Small intestine (tissue), 7 donors: ENCODE measurements at regions not wholly inside any gene's neighbourhood (a gene's known extent, or its start where the extent isn't known, plus 50 kb on each side); places are given as distances from the start of the nearest gene placed in this dataset.

ENCODE experiments used
- DNase-seq, 2 donors: peaks; one replicate each; pipeline versions ENCODE4 v3.0.0 to v3.0.0-alpha.2; 2013
- FAIRE-seq: peaks from 2 replicates; lab custom pipeline; 2012; peaks lifted over from hg19 to GRCh38; lab: Jason Lieb, UNC
- H3K27ac ChIP-seq, 3 donors: one replicate each; pipeline ENCODE4 v1.5.1; 2013; ENCODE audit warnings: low read length in 2 of 3, mild to moderate bottlenecking in 2 of 3, control low read depth in 1 of 3, inconsistent platforms in 1 of 3, low read depth in 1 of 3, moderate library complexity in 1 of 3
- H3K27me3 ChIP-seq, 3 donors: one replicate each; pipeline ENCODE4 v1.6.1; 2013; ENCODE audit warnings: low read length in 3 of 3, inconsistent platforms in 1 of 3; ENCODE audit not compliant: control insufficient read depth in 3 of 3, insufficient read depth in 3 of 3
- H3K36me3 ChIP-seq, 3 donors: one replicate each; pipeline ENCODE4 v1.6.1; 2013; ENCODE audit warnings: low read length in 3 of 3, inconsistent platforms in 1 of 3, low read depth in 1 of 3, mild to moderate bottlenecking in 1 of 3, moderate library complexity in 1 of 3; ENCODE audit not compliant: control insufficient read depth in 3 of 3, insufficient read depth in 2 of 3
- H3K4me1 ChIP-seq, 3 donors: one replicate each; pipeline ENCODE4 v1.6.1; 2013; ENCODE audit warnings: low read length in 2 of 3, inconsistent platforms in 1 of 3, low read depth in 1 of 3, mild to moderate bottlenecking in 1 of 3, moderate library complexity in 1 of 3; ENCODE audit not compliant: control insufficient read depth in 3 of 3, insufficient read depth in 2 of 3
- H3K4me3 ChIP-seq, 3 donors: one replicate each; pipeline ENCODE4 v1.5.1; 2013; ENCODE audit warnings: low read length in 3 of 3, control low read depth in 1 of 3, inconsistent platforms in 1 of 3, low read depth in 1 of 3, mild to moderate bottlenecking in 1 of 3, moderate library complexity in 1 of 3
- H3K9me3 ChIP-seq, 2 donors: one replicate each; pipeline ENCODE4 v1.6.1; 2013; ENCODE audit warnings: low read depth in 1 of 2, low read length in 1 of 2; ENCODE audit not compliant: control insufficient read depth in 2 of 2, insufficient read depth in 1 of 2
- WGBS, 3 donors: extraction: QIAGEN DNeasy Blood & Tissue Kit; methylation state at CpG; one replicate each; pipeline ENCODE4 v1.1.7; 2013; 5-methylcytosine and 5-hydroxymethylcytosine counted together
- donor health status: healthy with polysubstance abuse.
- donor health status: control.
- donor health status: control.
- donor health status: Bipolar disorder and iron deficiency.
- donor health status: healthy.

DNA sequence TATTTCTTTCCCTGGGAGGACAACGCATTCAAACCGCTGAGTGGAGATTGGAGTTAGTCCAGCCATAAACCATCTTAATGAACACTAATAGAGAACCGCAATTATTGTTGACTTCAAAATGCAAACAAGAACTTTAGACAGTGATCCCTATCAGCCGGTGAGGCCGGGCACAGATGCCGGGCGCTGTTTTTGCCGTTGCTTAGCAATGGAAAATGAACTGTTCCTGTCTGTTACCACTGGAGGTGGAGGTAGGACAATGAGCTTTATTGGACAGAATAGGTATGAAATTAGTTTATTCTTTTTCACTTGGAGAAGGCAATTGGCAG is 216.8 kb downstream of the TTC8 start:
- Histone ChIP-seq H3K4me1 (peaks cover 3 to 18% (median 4%) of the 10 kb centered on the region in 3 donors), H3K36me3 (no peaks in the 10 kb centered on the region), H3K9me3 (peaks cover 0 to 5% of the 10 kb centered on the region in 2 donors), H3K27me3 (no peaks in the 10 kb centered on the region), H3K4me3 (peak overlapping the region in 2 of 3 donors; percentile 17 to 45), H3K27ac (peak overlapping the region; percentile 75 to 95 (median 91))
- peak in 1 of 2 donors; percentile 95 for DNase-seq
- peak; percentile 39 for FAIRE-seq
- 9 to 19% (median 15%) methylated on average over 8 of the region's 8 CpGs for WGBS, 3 donors

- FAIRE-seq (no peak), DNase-seq (peak; percentile 11 to 18)
- WGBS, 3 donors, result 40 to 78% (median 57%) methylated on average over 1 of the region's 1 CpG
- Histone ChIP-seq H3K27me3 (no peaks in the 10 kb centered on the region), H3K27ac (peak overlapping the region in 1 of 3 donors; percentile 36), H3K4me1 (peaks cover 3 to 18% (median 4%) of the 10 kb centered on the region in 3 donors), H3K9me3 (peaks cover 0 to 5% of the 10 kb centered on the region in 2 donors), H3K4me3 (no peak overlapping the region), H3K36me3 (no peaks in the 10 kb centered on the region)
Observed at GRCh38 chr14:89042021-89042420, 217.6 kb downstream of the TTC8 start.

- H3K9me3 ChIP-seq, result peaks cover 0 to 15% of the 10 kb centered on the region in 2 donors
- no peak overlapping the region for H3K27ac ChIP-seq
- H3K4me1 ChIP-seq, result no peaks in the 10 kb centered on the region
- no peak overlapping the region for H3K4me3 ChIP-seq
- no peaks in the 10 kb centered on the region for H3K36me3 ChIP-seq
- FAIRE-seq (no peak), DNase-seq (no peak)
- H3K27me3 ChIP-seq, result no peaks in the 10 kb centered on the region
- 86 to 95% (median 87%) methylated on average over 5 of the region's 5 CpGs for WGBS, 3 donors
Observed at GRCh38 chr14:89053303-89053702, 228.9 kb downstream of the TTC8 start.

DNA sequence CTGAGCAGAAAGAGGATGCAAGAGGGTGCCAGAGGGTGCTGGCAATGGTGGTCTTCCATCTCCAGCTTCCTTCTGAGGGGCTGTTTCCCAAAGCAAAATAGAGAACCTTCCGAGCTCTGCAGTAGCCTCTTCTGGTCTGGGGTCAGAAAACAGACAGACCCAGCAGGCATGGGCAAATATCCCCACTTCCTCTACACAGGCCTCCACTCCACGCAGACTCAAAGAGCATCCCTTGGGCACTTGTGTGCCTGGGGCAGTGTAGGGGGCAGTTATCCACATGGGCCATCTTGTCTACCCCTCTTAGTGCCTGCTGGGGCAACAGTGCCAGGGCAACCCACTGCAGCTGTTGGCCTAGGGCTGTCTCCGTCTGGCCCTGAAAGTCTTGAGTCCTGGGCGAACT is 231.9 kb downstream of the TTC8 start:
- WGBS, 3 donors, result 91 to 97% (median 91%) methylated on average over 4 of the region's 4 CpGs
- FAIRE-seq, result no peak

DNA sequence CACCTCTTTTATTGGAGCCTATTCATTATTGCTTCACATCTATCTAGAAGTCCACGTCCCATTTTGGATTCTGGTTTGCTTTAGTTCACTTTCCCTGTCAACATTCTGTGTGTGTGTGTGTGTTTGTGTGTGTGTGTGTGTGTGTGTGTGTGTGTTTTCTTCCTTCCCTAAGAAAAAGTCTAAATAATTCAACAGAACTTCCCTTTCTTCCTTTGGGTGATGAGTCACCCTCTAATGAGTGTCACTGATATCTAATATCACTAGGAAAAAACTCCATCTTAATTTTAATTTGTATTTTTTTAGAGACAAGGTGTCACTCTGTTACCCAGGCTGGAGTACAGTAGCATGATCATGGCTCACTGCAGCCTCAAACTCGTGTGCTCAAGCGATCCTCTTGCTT is 234.2 kb downstream of the TTC8 start:
- DNase-seq (no peak), FAIRE-seq (no peak)
- Histone ChIP-seq H3K9me3 (peaks cover 0 to 10% of the 10 kb centered on the region in 2 donors), H3K4me3 (no peak overlapping the region), H3K27me3 (no peaks in the 10 kb centered on the region), H3K4me1 (no peaks in the 10 kb centered on the region), H3K27ac (no peak overlapping the region), H3K36me3 (no peaks in the 10 kb centered on the region)
- WGBS, 3 donors, result 87 to 92% (median 89%) methylated on average over 3 of the region's 3 CpGs

More for the DNA sequence above, 231.9 kb downstream of the TTC8 start:
- Histone ChIP-seq H3K27ac (no peak overlapping the region), H3K36me3 (no peaks in the 10 kb centered on the region), H3K4me1 (no peaks in the 10 kb centered on the region), H3K9me3 (peaks cover 0 to 15% of the 10 kb centered on the region in 2 donors), H3K27me3 (no peaks in the 10 kb centered on the region), H3K4me3 (no peak overlapping the region)
- no peak for DNase-seq

GRCh38 chr14:89060191-89060590 is 235.7 kb downstream of the TTC8 start:
- Histone ChIP-seq H3K27me3 (no peaks in the 10 kb centered on the region), H3K4me1 (no peaks in the 10 kb centered on the region), H3K36me3 (no peaks in the 10 kb centered on the region), H3K27ac (no peak overlapping the region), H3K4me3 (no peak overlapping the region), H3K9me3 (peaks cover 0 to 10% of the 10 kb centered on the region in 2 donors)
- no peak for DNase-seq
- no peak for FAIRE-seq

DNA sequence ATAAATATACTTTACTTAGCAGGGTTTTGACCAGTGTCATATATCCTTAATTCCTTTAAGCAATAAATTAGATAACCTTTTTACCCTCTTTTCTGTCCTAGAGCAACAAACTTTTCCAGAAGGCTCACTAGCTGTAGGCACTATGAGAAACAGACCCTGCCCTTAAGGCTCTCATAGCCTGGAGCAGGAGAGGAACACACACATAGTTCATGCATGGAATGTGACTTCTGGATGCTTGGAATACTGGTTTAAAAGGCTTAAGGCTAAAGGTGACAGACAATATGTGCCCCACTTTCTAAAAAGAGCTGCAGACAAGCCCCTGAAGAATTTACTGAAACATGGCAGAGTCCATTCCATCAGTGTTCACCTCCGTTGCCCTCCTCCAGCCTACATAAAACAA is 237.2 kb downstream of the TTC8 start:
- Histone ChIP-seq H3K27me3 (no peaks in the 10 kb centered on the region), H3K27ac (no peak overlapping the region), H3K36me3 (no peaks in the 10 kb centered on the region), H3K4me3 (no peak overlapping the region), H3K9me3 (peaks cover 0 to 10% of the 10 kb centered on the region in 2 donors), H3K4me1 (no peaks in the 10 kb centered on the region)
- WGBS, 3 donors, result 79 to 100% (median 84%) methylated on average over 1 of the region's 1 CpG
- no peak for DNase-seq
- no peak for FAIRE-seq

DNA sequence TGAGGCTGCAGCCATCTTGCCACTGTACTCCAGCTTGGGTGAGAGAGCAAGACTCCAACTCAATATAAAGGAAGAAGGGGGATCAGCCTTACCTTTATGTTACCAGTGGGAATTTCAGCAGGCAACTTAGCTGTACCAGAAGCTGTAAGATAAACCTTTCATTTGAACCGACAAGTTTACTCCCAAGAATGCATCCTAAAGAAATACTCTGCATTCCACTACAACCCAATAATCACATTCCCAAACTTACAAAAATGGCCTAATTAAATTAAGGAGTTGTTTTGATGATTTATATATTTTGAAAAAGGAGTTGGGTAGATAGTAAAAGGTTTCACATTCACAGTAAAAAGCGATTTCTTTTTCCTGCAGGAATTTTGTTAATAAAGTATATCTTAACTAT is 241.4 kb downstream of the TTC8 start:
- H3K4me1 ChIP-seq, result no peaks in the 10 kb centered on the region
- H3K4me3 ChIP-seq, result no peak overlapping the region
- no peak overlapping the region for H3K27ac ChIP-seq
- DNase-seq (no peak), FAIRE-seq (no peak)
- 91 to 97% (median 95%) methylated on average over 2 of the region's 2 CpGs for WGBS, 3 donors
- H3K36me3 ChIP-seq, result no peaks in the 10 kb centered on the region
- H3K27me3 ChIP-seq, result no peaks in the 10 kb centered on the region
- no peaks in the 10 kb centered on the region for H3K9me3 ChIP-seq

GRCh38 chr14:89067293-89067972 is 243.0 kb downstream of the TTC8 start:
- Histone ChIP-seq H3K27me3 (no peaks in the 10 kb centered on the region), H3K36me3 (no peaks in the 10 kb centered on the region), H3K4me1 (no peaks in the 10 kb centered on the region), H3K9me3 (no peaks in the 10 kb centered on the region), H3K27ac (no peak overlapping the region), H3K4me3 (no peak overlapping the region)
- DNase-seq, result peak in 1 of 2 donors; percentile 56
- no peak for FAIRE-seq
- WGBS, 3 donors, result 67 to 72% (median 68%) methylated on average over 12 of the region's 12 CpGs
